ENCODE measurements at regions not wholly inside any gene's neighbourhood (a gene's known extent, or its start where the extent isn't known, plus 50 kb on each side); places are given as distances from the start of the nearest gene placed in this dataset.

DNA sequence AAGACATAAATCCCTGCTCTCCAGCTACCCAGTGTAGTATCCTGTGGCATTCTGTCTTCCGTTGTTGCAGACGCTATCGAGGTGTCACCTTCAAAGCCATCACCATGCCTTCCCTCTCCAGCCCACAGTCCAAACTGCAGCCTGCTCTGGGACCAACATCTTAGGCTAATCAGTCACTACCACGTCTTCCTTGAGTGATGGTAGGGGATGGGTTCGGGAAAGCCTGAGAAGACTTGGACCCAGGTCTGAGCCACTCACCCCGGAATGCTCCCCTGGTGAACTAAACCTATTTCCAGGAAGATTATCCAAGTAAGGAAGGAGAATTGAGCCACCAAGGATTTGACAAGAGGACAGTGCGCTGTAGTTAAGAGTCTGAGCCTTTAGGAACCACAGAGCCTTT is 52.9 kb upstream of the IRX1 start:
- H3K4me3 ChIP-seq (ENCODE audit: low read length): no peak overlapping the region
- no peaks in the 10 kb centered on the region for H3K36me3 Mint-ChIP-seq
- no peak for DNase-seq
- H3K36me3 ChIP-seq (ENCODE audit: insufficient read depth, low read length): no peaks in the 10 kb centered on the region
- no peaks in the 10 kb centered on the region for H3K9me3 ChIP-seq (ENCODE audit: low read length)
- H3K27ac ChIP-seq (ENCODE audit: low read depth, low read length): no peak overlapping the region
- H3K4me1 ChIP-seq (ENCODE audit: insufficient read depth, low read length): no peaks in the 10 kb centered on the region
- POLR2A ChIA-PET: no interaction called here
- CTCF ChIA-PET: no interaction called here
- H3K9me3 Mint-ChIP-seq: peaks cover 5 to 20% (median 12%) of the 10 kb centered on the region in 5 donors
- H3K27me3 Mint-ChIP-seq: peaks cover 0 to 2% of the 10 kb centered on the region in 2 donors
- H3K4me3 Mint-ChIP-seq: no peak overlapping the region
- H3K4me1 Mint-ChIP-seq: no peaks in the 10 kb centered on the region
- H3K27ac Mint-ChIP-seq: no peak overlapping the region
- no peaks in the 10 kb centered on the region for H3K27me3 ChIP-seq (ENCODE audit: insufficient read depth, low read length, poor library complexity, severe bottlenecking)

DNA sequence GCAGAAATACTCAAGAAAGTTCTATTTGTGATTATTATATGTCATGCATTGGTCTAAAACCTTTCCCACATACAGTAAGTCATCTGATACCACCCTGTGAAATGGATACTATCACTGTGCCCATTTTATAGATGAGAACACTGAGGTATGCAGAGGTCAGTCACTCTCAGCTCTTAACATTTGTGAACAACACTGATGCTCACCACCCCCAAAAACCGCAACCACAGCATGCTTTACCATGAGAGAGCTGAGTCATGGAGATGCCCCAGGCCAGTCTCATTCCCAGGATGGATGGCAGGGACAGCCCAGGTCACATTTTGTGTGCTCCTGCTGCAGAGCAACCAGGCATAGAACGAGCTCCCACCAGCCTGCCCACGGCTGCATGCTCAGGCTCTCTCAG is 53.5 kb upstream of the IRX1 start:
- ChIA-PET CTCF (no interaction called here), POLR2A (no interaction called here)
- H3K27me3 ChIP-seq (ENCODE audit: insufficient read depth, low read length, poor library complexity, severe bottlenecking): no peaks in the 10 kb centered on the region
- H3K4me3 Mint-ChIP-seq: no peak overlapping the region
- H3K27ac ChIP-seq (ENCODE audit: low read depth, low read length): no peak overlapping the region
- H3K36me3 Mint-ChIP-seq: no peaks in the 10 kb centered on the region
- DNase-seq: no peak
- no peak overlapping the region for H3K4me3 ChIP-seq (ENCODE audit: low read length)
- no peaks in the 10 kb centered on the region for H3K4me1 ChIP-seq (ENCODE audit: insufficient read depth, low read length)
- peaks cover 0 to 2% of the 10 kb centered on the region in 2 donors for H3K27me3 Mint-ChIP-seq
- H3K27ac Mint-ChIP-seq: no peak overlapping the region
- no peaks in the 10 kb centered on the region for H3K9me3 ChIP-seq (ENCODE audit: low read length)
- no peaks in the 10 kb centered on the region for H3K36me3 ChIP-seq (ENCODE audit: insufficient read depth, low read length)
- no peaks in the 10 kb centered on the region for H3K4me1 Mint-ChIP-seq
- peaks cover 2 to 20% (median 15%) of the 10 kb centered on the region in 5 donors for H3K9me3 Mint-ChIP-seq

- Histone ChIP-seq H3K36me3 (ENCODE audit: insufficient read depth, low read length) (no peaks in the 10 kb centered on the region), H3K27me3 (ENCODE audit: insufficient read depth, low read length, poor library complexity, severe bottlenecking) (no peaks in the 10 kb centered on the region), H3K27ac (ENCODE audit: low read depth, low read length) (no peak overlapping the region), H3K9me3 (ENCODE audit: low read length) (no peaks in the 10 kb centered on the region), H3K4me3 (ENCODE audit: low read length) (no peak overlapping the region), H3K4me1 (ENCODE audit: insufficient read depth, low read length) (no peaks in the 10 kb centered on the region)
- Mint-ChIP-seq H3K36me3 (no peaks in the 10 kb centered on the region), H3K4me1 (no peaks in the 10 kb centered on the region), H3K27ac (no peak overlapping the region), H3K4me3 (no peak overlapping the region), H3K9me3 (peaks cover 5 to 20% (median 7%) of the 10 kb centered on the region in 5 donors), H3K27me3 (peaks cover 0 to 2% of the 10 kb centered on the region in 2 donors)
- no peak for DNase-seq
- ChIA-PET POLR2A (no interaction called here), CTCF (no interaction called here)
These were observed 56.7 kb upstream of the IRX1 start for GRCh38 chr5:3538886-3539285.

GRCh38 chr5:3537942-3538341 is 57.7 kb upstream of the IRX1 start:
- no peaks in the 10 kb centered on the region for H3K4me1 Mint-ChIP-seq

GRCh38 chr5:3535414-3536211 is 60.0 kb upstream of the IRX1 start:
- Mint-ChIP-seq H3K4me1 (no peaks in the 10 kb centered on the region), H3K27me3 (peaks cover 0 to 2% of the 10 kb centered on the region in 2 donors), H3K9me3 (peaks cover 5 to 24% (median 12%) of the 10 kb centered on the region in 5 donors), H3K4me3 (no peak overlapping the region), H3K36me3 (no peaks in the 10 kb centered on the region), H3K27ac (no peak overlapping the region)
- Histone ChIP-seq H3K27me3 (ENCODE audit: insufficient read depth, low read length, poor library complexity, severe bottlenecking) (no peaks in the 10 kb centered on the region), H3K36me3 (ENCODE audit: insufficient read depth, low read length) (no peaks in the 10 kb centered on the region), H3K27ac (ENCODE audit: low read depth, low read length) (no peak overlapping the region), H3K4me3 (ENCODE audit: low read length) (no peak overlapping the region), H3K4me1 (ENCODE audit: insufficient read depth, low read length) (no peaks in the 10 kb centered on the region), H3K9me3 (ENCODE audit: low read length) (no peaks in the 10 kb centered on the region)
- CTCF ChIA-PET: no interaction called here
- no peak for DNase-seq
- POLR2A ChIA-PET: no interaction called here

More at GRCh38 chr5:3537942-3538341, 57.7 kb upstream of the IRX1 start:
- Mint-ChIP-seq H3K36me3 (no peaks in the 10 kb centered on the region), H3K27ac (no peak overlapping the region), H3K4me3 (no peak overlapping the region), H3K9me3 (peaks cover 4 to 24% (median 7%) of the 10 kb centered on the region in 5 donors), H3K27me3 (peaks cover 0 to 2% of the 10 kb centered on the region in 2 donors)
- no peak overlapping the region for H3K4me3 ChIP-seq (ENCODE audit: low read length)
- no peaks in the 10 kb centered on the region for H3K36me3 ChIP-seq (ENCODE audit: insufficient read depth, low read length)
- H3K27me3 ChIP-seq (ENCODE audit: insufficient read depth, low read length, poor library complexity, severe bottlenecking): no peaks in the 10 kb centered on the region
- CTCF ChIA-PET: no interaction called here
- no peaks in the 10 kb centered on the region for H3K4me1 ChIP-seq (ENCODE audit: insufficient read depth, low read length)
- DNase-seq: no peak
- H3K9me3 ChIP-seq (ENCODE audit: low read length): no peaks in the 10 kb centered on the region
- no peak overlapping the region for H3K27ac ChIP-seq (ENCODE audit: low read depth, low read length)
- POLR2A ChIA-PET: no interaction called here

- H3K4me3 Mint-ChIP-seq: no peak overlapping the region
- no peaks in the 10 kb centered on the region for H3K36me3 Mint-ChIP-seq
- DNase-seq: no peak
- POLR2A ChIA-PET: no interaction called here
- peaks cover 5 to 24% (median 12%) of the 10 kb centered on the region in 5 donors for H3K9me3 Mint-ChIP-seq
- H3K27me3 Mint-ChIP-seq: peaks cover 0 to 2% of the 10 kb centered on the region in 2 donors
- no peak overlapping the region for H3K27ac Mint-ChIP-seq
- no peaks in the 10 kb centered on the region for H3K9me3 ChIP-seq (ENCODE audit: low read length)
- H3K4me3 ChIP-seq (ENCODE audit: low read length): no peak overlapping the region
- no peaks in the 10 kb centered on the region for H3K27me3 ChIP-seq (ENCODE audit: insufficient read depth, low read length, poor library complexity, severe bottlenecking)
- H3K4me1 ChIP-seq (ENCODE audit: insufficient read depth, low read length): no peaks in the 10 kb centered on the region
- no peaks in the 10 kb centered on the region for H3K4me1 Mint-ChIP-seq
- H3K36me3 ChIP-seq (ENCODE audit: insufficient read depth, low read length): no peaks in the 10 kb centered on the region
- no peak overlapping the region for H3K27ac ChIP-seq (ENCODE audit: low read depth, low read length)
- CTCF ChIA-PET: no interaction called here
These were observed 60.6 kb upstream of the IRX1 start for GRCh38 chr5:3534997-3535396.

- no peaks in the 10 kb centered on the region for H3K9me3 ChIP-seq (ENCODE audit: low read length)
- H3K4me3 ChIP-seq (ENCODE audit: low read length): no peak overlapping the region
- H3K27me3 Mint-ChIP-seq: no peaks in the 10 kb centered on the region
- H3K27ac ChIP-seq (ENCODE audit: low read depth, low read length): no peak overlapping the region
- POLR2A ChIA-PET: no interaction called here
- H3K36me3 ChIP-seq (ENCODE audit: insufficient read depth, low read length): no peaks in the 10 kb centered on the region
- CTCF ChIA-PET: no interaction called here
- no peak for DNase-seq
- no peak overlapping the region for H3K27ac Mint-ChIP-seq
- H3K9me3 Mint-ChIP-seq: peaks cover 5 to 17% (median 11%) of the 10 kb centered on the region in 5 donors
- H3K27me3 ChIP-seq (ENCODE audit: insufficient read depth, low read length, poor library complexity, severe bottlenecking): no peaks in the 10 kb centered on the region
- H3K36me3 Mint-ChIP-seq: no peaks in the 10 kb centered on the region
- no peaks in the 10 kb centered on the region for H3K4me1 ChIP-seq (ENCODE audit: insufficient read depth, low read length)
- H3K4me1 Mint-ChIP-seq: no peaks in the 10 kb centered on the region
- H3K4me3 Mint-ChIP-seq: no peak overlapping the region
These were observed 64.2 kb upstream of the IRX1 start for GRCh38 chr5:3531320-3531986.

GRCh38 chr5:3530251-3530650 is 65.4 kb upstream of the IRX1 start:
- H3K4me1 Mint-ChIP-seq: no peaks in the 10 kb centered on the region
- Histone ChIP-seq H3K27me3 (ENCODE audit: insufficient read depth, low read length, poor library complexity, severe bottlenecking) (no peaks in the 10 kb centered on the region), H3K9me3 (ENCODE audit: low read length) (no peaks in the 10 kb centered on the region), H3K4me1 (ENCODE audit: insufficient read depth, low read length) (no peaks in the 10 kb centered on the region), H3K36me3 (ENCODE audit: insufficient read depth, low read length) (no peaks in the 10 kb centered on the region), H3K4me3 (ENCODE audit: low read length) (no peak overlapping the region), H3K27ac (ENCODE audit: low read depth, low read length) (no peak overlapping the region)
- no peak overlapping the region for H3K27ac Mint-ChIP-seq
- ChIA-PET POLR2A (no interaction called here), CTCF (no interaction called here)
- H3K4me3 Mint-ChIP-seq: no peak overlapping the region
- H3K36me3 Mint-ChIP-seq: no peaks in the 10 kb centered on the region
- DNase-seq: no peak
- peaks cover 6 to 17% (median 11%) of the 10 kb centered on the region in 5 donors for H3K9me3 Mint-ChIP-seq
- no peaks in the 10 kb centered on the region for H3K27me3 Mint-ChIP-seq

Measured in CD8-positive, alpha-beta memory T cell (primary cell).